ENCODE measurements at regions not wholly inside any gene's neighbourhood (a gene's known extent, or its start where the extent isn't known, plus 50 kb on each side); places are given as distances from the start of the nearest gene placed in this dataset.

- Histone ChIP-seq H2AFZ (ENCODE audit: low read length) (no peak overlapping the region), H3F3A (ENCODE audit: low read length, unreplicated experiment) (no peaks in the 10 kb centered on the region), H3K9ac (ENCODE audit: low read length) (no peak overlapping the region), H3K9me2 (replicated peaks; ENCODE audit: low read length) (no peaks in the 10 kb centered on the region), H3K4me2 (ENCODE audit: low read length) (no peak overlapping the region), H3K79me2 (ENCODE audit: low read length) (no peaks in the 10 kb centered on the region), H3K4me1 (ENCODE audit: insufficient read depth, low read length) (no peaks in the 10 kb centered on the region), H3K9me3 (ENCODE audit: low read length) (no peaks in the 10 kb centered on the region), H3K36me3 (ENCODE audit: low read depth, low read length) (no peaks in the 10 kb centered on the region), H3K27me3 (ENCODE audit: low read length) (no peaks in the 10 kb centered on the region), H3K27ac (ENCODE audit: low read length) (no peak overlapping the region), H3K4me3 (ENCODE audit: low read length) (no peak overlapping the region), H4K20me1 (ENCODE audit: low read length) (no peaks in the 10 kb centered on the region)
- DNase-seq (no peak), ATAC-seq (no peak)
- intact Hi-C loops (cut with micrococcal nuclease): no loop called here
- POLR2A ChIA-PET (ENCODE audit: unreplicated experiment): no interaction called here
- CTCF ChIA-PET: no interaction called here
- no TSS peak for BruUV-seq (replicated peaks)
- TF ChIP-seq EZH2 (IDR thresholded peaks at IDR 0.05; ENCODE audit: low read length, unreplicated experiment) (no peak), CTCF (conservative IDR thresholded peaks at IDR 0.05; ENCODE audit: low read depth, low read length) (no peak), EZH2phosphoT487 (IDR thresholded peaks at IDR 0.05; ENCODE audit: borderline replicate concordance, low read length) (no peak)
Measured at GRCh38 chr10:4076983-4077382, 292.0 kb upstream of the KLF6 start.

- no TSS peak for BruUV-seq (replicated peaks)
- H3K27ac ChIP-seq (ENCODE audit: low read length): no peak overlapping the region
- H3K4me2 ChIP-seq (ENCODE audit: low read length): no peak overlapping the region
- H2AFZ ChIP-seq (ENCODE audit: low read length): no peak overlapping the region
- ChIA-PET CTCF (no interaction called here), POLR2A (ENCODE audit: unreplicated experiment) (no interaction called here)
- no peaks in the 10 kb centered on the region for H3K4me1 ChIP-seq (ENCODE audit: insufficient read depth, low read length)
- H3K9me3 ChIP-seq (ENCODE audit: low read length): no peaks in the 10 kb centered on the region
- H3K9me2 ChIP-seq (replicated peaks; ENCODE audit: low read length): no peaks in the 10 kb centered on the region
- TF ChIP-seq EZH2phosphoT487 (IDR thresholded peaks at IDR 0.05; ENCODE audit: borderline replicate concordance, low read length) (no peak), CTCF (conservative IDR thresholded peaks at IDR 0.05; ENCODE audit: low read depth, low read length) (no peak), EZH2 (IDR thresholded peaks at IDR 0.05; ENCODE audit: low read length, unreplicated experiment) (no peak)
- H3K9ac ChIP-seq (ENCODE audit: low read length): no peak overlapping the region
- DNase-seq: no peak
- H3K4me3 ChIP-seq (ENCODE audit: low read length): no peak overlapping the region
- intact Hi-C loops (cut with micrococcal nuclease): no loop called here
- no peak for ATAC-seq
- no peaks in the 10 kb centered on the region for H3K79me2 ChIP-seq (ENCODE audit: low read length)
- no peaks in the 10 kb centered on the region for H4K20me1 ChIP-seq (ENCODE audit: low read length)
- no peaks in the 10 kb centered on the region for H3F3A ChIP-seq (ENCODE audit: low read length, unreplicated experiment)
- H3K36me3 ChIP-seq (ENCODE audit: low read depth, low read length): no peaks in the 10 kb centered on the region
- no peaks in the 10 kb centered on the region for H3K27me3 ChIP-seq (ENCODE audit: low read length)
Measured at GRCh38 chr10:4075443-4075842, 290.4 kb upstream of the KLF6 start.

DNA sequence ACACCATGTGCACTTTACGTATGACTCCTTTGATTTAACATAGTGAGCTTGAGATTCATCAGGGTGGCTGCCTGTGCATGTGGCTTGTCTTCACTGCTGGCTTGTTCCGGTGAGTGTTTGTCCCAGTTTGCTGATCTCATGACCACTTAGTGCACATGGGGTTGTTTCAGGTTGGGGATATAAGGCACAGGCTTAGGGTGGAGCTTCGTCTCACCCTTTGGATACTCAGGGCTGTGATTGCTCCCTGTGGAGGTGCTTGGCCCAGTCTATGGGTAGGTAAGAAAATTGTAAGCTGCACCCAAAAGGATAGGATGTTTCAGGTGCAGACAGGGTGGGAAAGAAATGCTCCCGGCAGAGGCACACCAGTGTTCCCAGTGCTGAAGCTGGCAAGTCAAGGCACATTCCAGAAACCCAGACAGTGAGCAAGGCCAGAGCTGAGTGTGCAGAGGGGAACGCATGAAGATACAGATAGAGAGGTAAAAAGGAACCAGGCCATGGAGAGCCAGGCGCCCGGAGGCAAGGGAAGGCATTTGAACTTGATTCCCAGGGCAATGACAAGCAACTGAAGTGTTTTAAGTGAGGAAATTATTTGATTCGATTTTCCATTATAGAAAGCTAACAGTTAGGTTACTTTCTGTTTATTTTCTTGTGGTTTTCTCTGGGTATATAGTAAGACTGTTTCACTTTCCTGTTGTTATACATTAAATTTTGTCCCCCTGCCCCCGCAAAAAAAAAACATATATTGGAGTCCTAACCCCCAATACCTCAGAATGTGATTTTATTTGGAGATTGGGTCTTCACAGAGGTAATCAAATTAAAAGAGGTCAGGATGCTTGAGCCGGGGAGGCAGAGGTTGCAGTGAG is 289.8 kb upstream of the KLF6 start:
- no peak overlapping the region for H3K4me2 ChIP-seq (ENCODE audit: low read length)
- H3K27me3 ChIP-seq (ENCODE audit: low read length): no peaks in the 10 kb centered on the region
- ChIA-PET POLR2A (ENCODE audit: unreplicated experiment) (no interaction called here), CTCF (no interaction called here)
- no peak overlapping the region for H3K4me3 ChIP-seq (ENCODE audit: low read length)
- H3K9me2 ChIP-seq (replicated peaks; ENCODE audit: low read length): no peaks in the 10 kb centered on the region
- no peak overlapping the region for H3K9ac ChIP-seq (ENCODE audit: low read length)
- H3K27ac ChIP-seq (ENCODE audit: low read length): no peak overlapping the region
- BruUV-seq (replicated peaks): no TSS peak
- intact Hi-C loops (cut with micrococcal nuclease): no loop called here
- TF ChIP-seq EZH2phosphoT487 (IDR thresholded peaks at IDR 0.05; ENCODE audit: borderline replicate concordance, low read length) (no peak), CTCF (conservative IDR thresholded peaks at IDR 0.05; ENCODE audit: low read depth, low read length) (no peak), EZH2 (IDR thresholded peaks at IDR 0.05; ENCODE audit: low read length, unreplicated experiment) (no peak)
- H3K36me3 ChIP-seq (ENCODE audit: low read depth, low read length): no peaks in the 10 kb centered on the region
- no peak for DNase-seq
- ATAC-seq: no peak
- H3K79me2 ChIP-seq (ENCODE audit: low read length): no peaks in the 10 kb centered on the region
- no peaks in the 10 kb centered on the region for H3K4me1 ChIP-seq (ENCODE audit: insufficient read depth, low read length)
- no peaks in the 10 kb centered on the region for H3K9me3 ChIP-seq (ENCODE audit: low read length)
- H3F3A ChIP-seq (ENCODE audit: low read length, unreplicated experiment): no peaks in the 10 kb centered on the region
- H4K20me1 ChIP-seq (ENCODE audit: low read length): no peaks in the 10 kb centered on the region
- H2AFZ ChIP-seq (ENCODE audit: low read length): no peak overlapping the region

Data from PC-3 (cell line).